ENCODE measurements at regions not wholly inside any gene's neighbourhood (a gene's known extent, or its start where the extent isn't known, plus 50 kb on each side); places are given as distances from the start of the nearest gene placed in this dataset.

GRCh38 chr2:149993316-149993715 is 405.7 kb upstream of the MMADHC start:
- TF ChIP-seq CTCF (IDR thresholded peaks at IDR 0.05; ENCODE audit: low read depth, low read length), result no peak
- TF ChIP-seq EZH2phosphoT487 (IDR thresholded peaks at IDR 0.05; ENCODE audit: low read depth), result no peak
